Neuronal stem cell (in vitro differentiated cells): ENCODE measurements at regions not wholly inside any gene's neighbourhood (a gene's known extent, or its start where the extent isn't known, plus 50 kb on each side); places are given as distances from the start of the nearest gene placed in this dataset.

Experiments
- DNase-seq: peaks from one replicate; pipeline ENCODE4 v3.0.0-alpha.2; 2013; ENCODE audit warnings: low spot score
- H2AFZ ChIP-seq: one replicate; pipeline ENCODE4 v1.6.1; 2013; ENCODE audit warnings: mild to moderate bottlenecking, low read length, inconsistent platforms
- H2AK5ac ChIP-seq: 2 replicates; pipeline ENCODE4 v1.6.1; 2013; ENCODE audit warnings: low read depth, mild to moderate bottlenecking, inconsistent platforms, low read length, moderate library complexity, mixed read lengths
- H2BK120ac ChIP-seq: 2 replicates; pipeline ENCODE4 v1.6.1; 2013; ENCODE audit warnings: low read depth, mild to moderate bottlenecking, inconsistent platforms, low read length, moderate library complexity, mixed read lengths
- H2BK12ac ChIP-seq: one replicate; pipeline ENCODE4 v1.6.1; 2013; ENCODE audit warnings: low read length, inconsistent platforms
- H2BK15ac ChIP-seq: 2 replicates; pipeline ENCODE4 v1.6.1; 2013; ENCODE audit warnings: mild to moderate bottlenecking, low read length, inconsistent platforms, mixed read lengths
- H2BK5ac ChIP-seq: one replicate; pipeline ENCODE4 v1.6.1; 2013; ENCODE audit warnings: inconsistent platforms, mild to moderate bottlenecking, low read length, moderate library complexity
- H3K14ac ChIP-seq: one replicate; pipeline ENCODE4 v1.6.1; 2013; ENCODE audit warnings: low read length, inconsistent platforms
- H3K18ac ChIP-seq: 2 replicates; pipeline ENCODE4 v1.6.1; 2013; ENCODE audit warnings: low read length, inconsistent platforms
- H3K23ac ChIP-seq: 2 replicates; pipeline ENCODE4 v1.6.1; 2013; ENCODE audit warnings: low read depth, mild to moderate bottlenecking, mixed read lengths, low read length, inconsistent platforms; ENCODE audit not compliant: poor library complexity
- H3K27ac ChIP-seq: replicated peaks from 3 replicates; pipeline ENCODE4 v1.5.1; 2013; ENCODE audit warnings: low read length, inconsistent platforms
- H3K27me3 ChIP-seq, 3 experiments: 2 replicates each; pipeline ENCODE4 v1.6.1; 2013; ENCODE audit warnings: low read length in 3 of 3, mild to moderate bottlenecking in 2 of 3, inconsistent platforms in 1 of 3, low read depth in 1 of 3, mixed read lengths in 1 of 3, moderate library complexity in 1 of 3; ENCODE audit not compliant: control insufficient read depth in 3 of 3, insufficient read depth in 3 of 3
- H3K36me3 ChIP-seq, 2 donors: replicated peaks in 1 of 2; 2 replicates each; pipeline ENCODE4 v1.6.1; 2013; ENCODE audit warnings: low read length in 2 of 2; ENCODE audit not compliant: control insufficient read depth in 2 of 2, insufficient read depth in 2 of 2
- H3K4ac ChIP-seq: 2 replicates; pipeline ENCODE4 v1.6.1; 2013; ENCODE audit warnings: inconsistent platforms, mild to moderate bottlenecking, low read length, moderate library complexity
- H3K4me1 ChIP-seq, 2 donors: 1 replicate in 1 of 2; 2 replicates in 1 of 2; pipeline ENCODE4 v1.6.1; 2013; ENCODE audit warnings: low read length in 2 of 2, low read depth in 1 of 2; ENCODE audit not compliant: control insufficient read depth in 2 of 2, insufficient read depth in 1 of 2
- H3K4me2 ChIP-seq: one replicate; pipeline ENCODE4 v1.6.1; 2013; ENCODE audit warnings: mild to moderate bottlenecking, low read length, inconsistent platforms; ENCODE audit not compliant: insufficient read depth, poor library complexity, severe bottlenecking
- H3K4me3 ChIP-seq, 2 donors: 2 replicates each; pipeline ENCODE4 v1.5.1; 2013; ENCODE audit warnings: low read length in 2 of 2, mild to moderate bottlenecking in 2 of 2, inconsistent platforms in 1 of 2, moderate library complexity in 1 of 2
- H3K79me1 ChIP-seq: one replicate; pipeline ENCODE4 v1.6.1; 2013; ENCODE audit warnings: low read depth, mild to moderate bottlenecking, inconsistent platforms, low read length, moderate library complexity
- H3K9ac ChIP-seq: one replicate; pipeline ENCODE4 v1.6.1; 2013; ENCODE audit warnings: mild to moderate bottlenecking, low read depth, low read length, inconsistent platforms; ENCODE audit not compliant: poor library complexity
- H3K9me3 ChIP-seq, 2 donors: replicated peaks in 1 of 2; 2 replicates each; pipeline versions ENCODE3 to v1.6.1; 2013; ENCODE audit warnings: low read length in 2 of 2, mild to moderate bottlenecking in 2 of 2, inconsistent platforms in 1 of 2, low read depth in 1 of 2, mixed read lengths in 1 of 2, moderate library complexity in 1 of 2; ENCODE audit not compliant: control insufficient read depth in 2 of 2, insufficient read depth in 1 of 2
- H4K8ac ChIP-seq: one replicate; pipeline ENCODE4 v1.6.1; 2013; ENCODE audit warnings: low read depth, mild to moderate bottlenecking, inconsistent platforms, low read length, moderate library complexity
- H4K91ac ChIP-seq: one replicate; pipeline ENCODE4 v1.6.1; 2013; ENCODE audit warnings: low read length, low read depth, mild to moderate bottlenecking, inconsistent platforms; ENCODE audit not compliant: poor library complexity
- WGBS, 2 donors: extraction: QIAGEN DNeasy Blood & Tissue Kit; methylation state at CpG; one replicate each; pipeline ENCODE4 v1.1.7; 2013; ENCODE audit warnings: missing lambda C conversion rate in 2 of 2, mixed read lengths in 1 of 2; ENCODE audit not compliant: insufficient read length in 2 of 2, insufficient replicate concordance in 1 of 2; ENCODE audit errors: extremely low coverage in 2 of 2; 5-methylcytosine and 5-hydroxymethylcytosine counted together

DNA sequence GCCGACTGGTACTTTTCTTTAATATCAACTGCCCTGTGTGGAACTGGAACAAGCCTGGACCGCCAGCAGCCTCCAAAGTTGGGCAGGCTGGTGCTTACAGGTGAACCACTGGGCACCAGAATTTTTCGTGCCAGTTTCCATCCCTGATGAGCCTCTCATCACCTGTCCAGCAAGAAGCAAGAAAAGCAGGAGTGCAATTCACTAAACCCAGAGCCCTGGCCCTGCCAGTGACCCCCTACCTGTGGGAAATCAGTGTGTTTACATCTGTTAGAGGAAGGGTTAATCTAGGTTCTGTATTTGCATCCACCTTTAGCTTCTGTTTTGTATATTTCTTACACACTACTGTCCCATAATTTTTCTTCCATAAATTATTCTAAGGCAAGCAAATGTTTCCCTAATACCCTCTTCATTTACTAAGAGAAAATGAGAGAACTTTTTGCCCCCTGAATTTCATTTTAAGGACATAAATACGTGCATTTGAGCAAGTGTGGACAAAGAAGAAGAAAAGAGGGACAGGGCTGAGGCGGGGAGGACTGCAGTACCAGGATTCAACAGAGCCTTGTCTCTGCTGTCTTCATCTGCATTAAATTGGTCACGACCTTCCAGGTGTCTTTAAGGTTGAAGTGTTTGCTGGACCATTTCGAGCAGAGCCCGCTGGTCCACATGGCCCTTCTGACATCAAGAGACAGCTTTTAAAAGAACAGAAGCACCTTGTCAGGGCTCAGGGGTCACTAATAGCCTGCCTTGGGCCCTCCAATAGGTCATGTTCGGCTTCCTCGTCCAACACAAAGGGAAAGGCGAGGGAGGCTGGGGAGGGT lies 763.1 kb downstream of the BCL11A start:
- Histone ChIP-seq H3K79me1 (no peaks in the 10 kb centered on the region), H3K4ac (no peak overlapping the region), H2BK5ac (no peak overlapping the region), H3K9ac (no peak overlapping the region), H2BK12ac (no peak overlapping the region), H2BK120ac (no peak overlapping the region), H3K14ac (no peak overlapping the region), H2AK5ac (no peak overlapping the region), H2AFZ (no peak overlapping the region), H3K23ac (no peak overlapping the region), H2BK15ac (no peak overlapping the region), H3K27me3 (no peaks in the 10 kb centered on the region), H3K4me1 (peaks cover 0 to 6% of the 10 kb centered on the region in 2 donors), H3K27ac (no peak overlapping the region), H3K36me3 (no peaks in the 10 kb centered on the region), H3K4me3 (no peak overlapping the region), H3K4me2 (no peak overlapping the region), H3K9me3 (peaks cover 0 to 3% of the 10 kb centered on the region in 2 donors), H4K8ac (no peak overlapping the region), H4K91ac (no peak overlapping the region), H3K18ac (peak overlapping the region; percentile 40)
- DNase-seq: no peak
- WGBS, 2 donors: no CpG with 5 or more reads among the region's 11 CpGs

DNA sequence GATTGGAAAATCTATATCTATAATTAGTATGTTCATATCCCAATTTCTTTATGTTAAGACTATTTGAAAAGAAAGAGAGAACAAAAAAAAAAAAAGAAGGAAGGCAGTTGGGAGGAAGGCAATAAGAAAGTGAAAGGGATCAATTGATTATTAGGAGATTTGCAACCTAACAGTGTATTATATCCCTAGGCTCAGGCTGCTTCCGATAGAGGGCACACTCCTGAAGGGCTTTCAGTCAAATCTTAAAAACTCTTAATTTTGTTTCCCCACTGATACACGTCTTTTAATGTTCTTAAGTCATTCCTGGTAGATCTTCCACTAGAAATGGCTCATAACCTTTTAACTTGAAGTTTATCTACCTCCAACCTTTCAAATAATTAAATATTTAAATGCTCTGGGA lies 763.9 kb downstream of the BCL11A start:
- Histone ChIP-seq H3K4me2 (no peak overlapping the region), H3K4me1 (peaks cover 0 to 6% of the 10 kb centered on the region in 2 donors), H2BK5ac (no peak overlapping the region), H2AFZ (no peak overlapping the region), H2BK12ac (no peak overlapping the region), H4K8ac (no peak overlapping the region), H3K14ac (no peak overlapping the region), H3K36me3 (no peaks in the 10 kb centered on the region), H2BK120ac (no peak overlapping the region), H3K18ac (no peak overlapping the region), H3K79me1 (no peaks in the 10 kb centered on the region), H2AK5ac (no peak overlapping the region), H2BK15ac (no peak overlapping the region), H4K91ac (no peak overlapping the region), H3K9ac (no peak overlapping the region), H3K27me3 (no peaks in the 10 kb centered on the region), H3K4me3 (no peak overlapping the region), H3K27ac (no peak overlapping the region), H3K9me3 (peaks cover 0 to under 1% of the 10 kb centered on the region in 2 donors), H3K4ac (no peak overlapping the region), H3K23ac (no peak overlapping the region)
- DNase-seq: no peak
- no CpG with 5 or more reads among the region's 2 CpGs for WGBS, 2 donors

DNA sequence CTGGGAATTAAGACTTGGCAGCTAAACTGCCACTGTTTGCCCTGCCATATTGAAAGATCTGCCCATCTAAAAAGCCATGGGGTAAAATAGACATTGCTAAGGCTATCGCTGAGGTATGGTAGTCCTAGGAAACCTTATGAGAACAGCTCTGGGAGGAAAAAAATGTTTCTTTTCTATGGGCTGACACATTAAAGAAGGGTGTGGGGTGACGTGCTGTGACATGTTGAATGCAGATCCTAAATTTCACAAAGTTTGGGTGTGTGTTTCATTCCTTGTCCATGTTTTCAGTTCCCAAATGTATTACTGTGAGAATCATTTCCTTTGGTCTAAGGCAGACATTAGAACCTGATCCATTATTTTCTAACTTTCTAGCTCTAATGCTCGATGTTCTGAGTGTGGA lies 766.4 kb downstream of the BCL11A start:
- Histone ChIP-seq H3K4me1 (peaks cover 0 to 6% of the 10 kb centered on the region in 2 donors), H2AFZ (no peak overlapping the region), H3K27me3 (no peaks in the 10 kb centered on the region), H2BK12ac (no peak overlapping the region), H3K18ac (no peak overlapping the region), H3K4ac (no peak overlapping the region), H3K9me3 (no peaks in the 10 kb centered on the region), H2BK15ac (no peak overlapping the region), H3K27ac (no peak overlapping the region), H3K23ac (no peak overlapping the region), H2BK5ac (no peak overlapping the region), H3K79me1 (no peaks in the 10 kb centered on the region), H2BK120ac (no peak overlapping the region), H2AK5ac (no peak overlapping the region), H3K9ac (no peak overlapping the region), H3K14ac (no peak overlapping the region), H3K36me3 (no peaks in the 10 kb centered on the region), H4K8ac (no peak overlapping the region), H4K91ac (no peak overlapping the region), H3K4me3 (no peak overlapping the region), H3K4me2 (no peak overlapping the region)
- DNase-seq: no peak
- no CpG with 5 or more reads among the region's 3 CpGs for WGBS, 2 donors

- no peak overlapping the region for H3K4ac ChIP-seq
- H3K9me3 ChIP-seq: no peaks in the 10 kb centered on the region
- H3K4me1 ChIP-seq: peaks cover 0 to 6% of the 10 kb centered on the region in 2 donors
- no peak overlapping the region for H2AK5ac ChIP-seq
- H4K91ac ChIP-seq: no peak overlapping the region
- H3K27ac ChIP-seq: no peak overlapping the region
- H3K79me1 ChIP-seq: no peaks in the 10 kb centered on the region
- H2BK12ac ChIP-seq: no peak overlapping the region
- H3K4me2 ChIP-seq: no peak overlapping the region
- no peak for DNase-seq
- H3K9ac ChIP-seq: no peak overlapping the region
- no peak overlapping the region for H3K14ac ChIP-seq
- H3K23ac ChIP-seq: no peak overlapping the region
- no peak overlapping the region for H4K8ac ChIP-seq
- H3K4me3 ChIP-seq: no peak overlapping the region
- no peak overlapping the region for H2AFZ ChIP-seq
- WGBS, 2 donors: no CpG with 5 or more reads among the region's 1 CpG
- no peak overlapping the region for H2BK120ac ChIP-seq
- H2BK5ac ChIP-seq: no peak overlapping the region
- H3K18ac ChIP-seq: no peak overlapping the region
- H2BK15ac ChIP-seq: no peak overlapping the region
- no peaks in the 10 kb centered on the region for H3K36me3 ChIP-seq
- no peaks in the 10 kb centered on the region for H3K27me3 ChIP-seq
These were observed 766.8 kb downstream of the BCL11A start for GRCh38 chr2:59786684-59787083.
